ENCODE measurements at regions not wholly inside any gene's neighbourhood (a gene's known extent, or its start where the extent isn't known, plus 50 kb on each side); places are given as distances from the start of the nearest gene placed in this dataset.

- TF ChIP-seq POLR2A (IDR thresholded peaks at IDR 0.05; ENCODE audit: control extremely low read depth in 1 of 2, low read depth in 2 of 2, low read length in 2 of 2) = no peak
- TF ChIP-seq CTCF (IDR thresholded peaks at IDR 0.05; ENCODE audit: control extremely low read depth in 1 of 3, insufficient read depth in 1 of 3, low read depth in 1 of 3, low read length in 3 of 3) = no peak
- no peak for TF ChIP-seq GABPA (IDR thresholded peaks at IDR 0.05; ENCODE audit: borderline replicate concordance, insufficient read depth, low read length)
- no peak for TF ChIP-seq GTF2F1 (IDR thresholded peaks at IDR 0.05; ENCODE audit: borderline replicate concordance, low read depth, low read length)
- no peak for TF ChIP-seq JUN (IDR thresholded peaks at IDR 0.05; ENCODE audit: low read depth, low read length)
Measured at GRCh38 chr13:67402546-67402945, 172.4 kb upstream of the PCDH9 start.

Measured in H1 (cell line).